Stimulated activated naive CD8-positive, alpha-beta T cell treated with anti-CD3 and anti-CD28 coated beads, Interleukin-15, Interleukin-2, amounts not matched to agents 100 U/mL and 50 U/mL, for 24 hours (primary cell): ENCODE measurements at regions not wholly inside any gene's neighbourhood (a gene's known extent, or its start where the extent isn't known, plus 50 kb on each side); places are given as distances from the start of the nearest gene placed in this dataset.
"Not testable (repeated sequence)": the region's sequence is repeated elsewhere in the genome, so short reads cannot be mapped to it uniquely, and the experiment has no call there.

Experiments used
- ATAC-seq: fragments of 150-1000 bp; cut with Tn5 transposase; one replicate; pipeline ENCODE4 v1.10.0; 2021
- DNase-seq: peaks from one replicate; pipeline ENCODE4 v3.0.0; 2021

- no peak for DNase-seq
- no peak for ATAC-seq
Observed at GRCh38 chr6:96276305-96276704, 245.3 kb upstream of the UFL1 start.

GRCh38 chr6:96276856-96277255 is 244.8 kb upstream of the UFL1 start:
- DNase-seq (no peak), ATAC-seq (no peak)

GRCh38 chr6:96279084-96279483 is 242.5 kb upstream of the UFL1 start:
- ATAC-seq: no peak
- no peak for DNase-seq

GRCh38 chr6:96286503-96286902 is 235.1 kb upstream of the UFL1 start:
- ATAC-seq: no peak
- no peak for DNase-seq

GRCh38 chr6:96299525-96299924 is 222.1 kb upstream of the UFL1 start:
- DNase-seq: no peak
- ATAC-seq: no peak

- ATAC-seq (no peak), DNase-seq (no peak)
Observed at GRCh38 chr6:96301023-96301422, 220.6 kb upstream of the UFL1 start.

GRCh38 chr6:96301781-96302180 is 219.8 kb upstream of the UFL1 start:
- no peak for DNase-seq
- ATAC-seq: no peak

- DNase-seq (no peak), ATAC-seq (no peak)
Observed at GRCh38 chr6:96302991-96303390, 218.6 kb upstream of the UFL1 start.

- no peak for ATAC-seq
Observed at GRCh38 chr6:96304997-96305396, 216.6 kb upstream of the UFL1 start.

GRCh38 chr6:96330884-96331283 is 190.7 kb upstream of the UFL1 start:
- DNase-seq: no peak
- ATAC-seq: no peak

More at GRCh38 chr6:96304997-96305396, 216.6 kb upstream of the UFL1 start:
- no peak for DNase-seq

- ATAC-seq (no peak), DNase-seq (no peak)
Observed at GRCh38 chr6:96340164-96340563, 181.4 kb upstream of the UFL1 start.

- ATAC-seq: no peak
- no peak for DNase-seq
Observed at GRCh38 chr6:96345501-96345900, 176.1 kb upstream of the UFL1 start.

GRCh38 chr6:96381246-96381645 is 140.4 kb upstream of the UFL1 start:
- ATAC-seq (no peak), DNase-seq (no peak)

- ATAC-seq: no peak
- no peak for DNase-seq
Observed at GRCh38 chr6:96391776-96392360, 129.7 kb upstream of the UFL1 start.

- DNase-seq: no peak
- ATAC-seq: no peak
Observed at GRCh38 chr6:96394727-96395126, 126.9 kb upstream of the UFL1 start.

- DNase-seq (no peak), ATAC-seq (no peak)
Observed at GRCh38 chr6:96410467-96410866, 111.1 kb upstream of the UFL1 start.

- no peak for ATAC-seq
Observed at GRCh38 chr6:96420294-96420693, 101.3 kb upstream of the UFL1 start.

GRCh38 chr6:96433950-96434349 is 87.7 kb upstream of the UFL1 start:
- DNase-seq (no peak), ATAC-seq (no peak)

More at GRCh38 chr6:96420294-96420693, 101.3 kb upstream of the UFL1 start:
- DNase-seq: no peak

GRCh38 chr6:96436398-96436797 is 85.2 kb upstream of the UFL1 start:
- DNase-seq: no peak
- ATAC-seq: no peak

GRCh38 chr6:96437228-96437627 is 84.4 kb upstream of the UFL1 start:
- not testable (repeated sequence) for DNase-seq, ATAC-seq

- ATAC-seq (no peak), DNase-seq (no peak)
Observed at GRCh38 chr6:96450082-96450769, 71.4 kb upstream of the UFL1 start.

GRCh38 chr6:96450770-96451130 is 70.9 kb upstream of the UFL1 start:
- DNase-seq: no peak
- ATAC-seq: no peak

GRCh38 chr6:96458771-96459170 is 62.8 kb upstream of the UFL1 start:
- no peak for DNase-seq
- no peak for ATAC-seq

GRCh38 chr6:96460052-96460700 is 61.4 kb upstream of the UFL1 start:
- DNase-seq (no peak), ATAC-seq (no peak)
